Trophoblast cell (in vitro differentiated cells and primary cell): ENCODE measurements at regions not wholly inside any gene's neighbourhood (a gene's known extent, or its start where the extent isn't known, plus 50 kb on each side); places are given as distances from the start of the nearest gene placed in this dataset.

Experiments
- DNase-seq, 2 donors: peaks; one replicate each; pipeline ENCODE4 v3.0.0-alpha.2; 2016
- H2AFZ ChIP-seq: 2 replicates; pipeline ENCODE4 v1.6.1; 2013; ENCODE audit warnings: low read length, moderate library complexity, mild to moderate bottlenecking; ENCODE audit not compliant: insufficient read depth, poor library complexity
- H2AK5ac ChIP-seq: 2 replicates; pipeline ENCODE4 v1.6.1; 2013; ENCODE audit warnings: mild to moderate bottlenecking, low read length
- H2BK120ac ChIP-seq: 2 replicates; pipeline ENCODE4 v1.6.1; 2013; ENCODE audit warnings: low read length, mild to moderate bottlenecking, moderate library complexity; ENCODE audit not compliant: insufficient read depth, poor library complexity
- H2BK12ac ChIP-seq: 2 replicates; pipeline ENCODE4 v1.6.1; 2013; ENCODE audit warnings: mild to moderate bottlenecking, low read length, moderate library complexity
- H2BK5ac ChIP-seq: 2 replicates; pipeline ENCODE4 v1.6.1; 2013; ENCODE audit warnings: low read length, low read depth, moderate library complexity, mild to moderate bottlenecking; ENCODE audit not compliant: poor library complexity
- H3K14ac ChIP-seq: 2 replicates; pipeline ENCODE4 v1.6.1; 2013; ENCODE audit warnings: mild to moderate bottlenecking, low read length
- H3K18ac ChIP-seq: 2 replicates; pipeline ENCODE4 v1.6.1; 2013; ENCODE audit warnings: mild to moderate bottlenecking, low read length
- H3K23ac ChIP-seq: 2 replicates; pipeline ENCODE4 v1.6.1; 2013; ENCODE audit warnings: low read length
- H3K27ac ChIP-seq: 2 replicates; pipeline ENCODE4 v1.5.1; 2013; ENCODE audit warnings: low read depth, mild to moderate bottlenecking, inconsistent platforms, low read length, moderate library complexity
- H3K27me3 ChIP-seq: 2 replicates; pipeline ENCODE4 v1.6.1; 2013; ENCODE audit warnings: inconsistent platforms, mild to moderate bottlenecking, low read length, moderate library complexity; ENCODE audit not compliant: insufficient read depth
- H3K36me3 ChIP-seq, 2 experiments: 1 replicate in 1 of 2; 2 replicates in 1 of 2; pipeline ENCODE4 v1.6.1; 2013; ENCODE audit warnings: low read length in 2 of 2, mild to moderate bottlenecking in 2 of 2, moderate library complexity in 1 of 2; ENCODE audit not compliant: insufficient read depth in 2 of 2, control insufficient read depth in 1 of 2
- H3K4ac ChIP-seq: 2 replicates; pipeline ENCODE4 v1.6.1; 2013; ENCODE audit warnings: low read depth, mild to moderate bottlenecking, low read length, moderate library complexity
- H3K4me1 ChIP-seq, 2 experiments: 1 replicate in 1 of 2; 2 replicates in 1 of 2; pipeline ENCODE4 v1.6.1; 2013; ENCODE audit warnings: low read length in 2 of 2, mild to moderate bottlenecking in 2 of 2, moderate library complexity in 1 of 2; ENCODE audit not compliant: insufficient read depth in 2 of 2, control insufficient read depth in 1 of 2
- H3K4me2 ChIP-seq: 2 replicates; pipeline ENCODE4 v1.6.1; 2013; ENCODE audit warnings: inconsistent platforms, mild to moderate bottlenecking, low read length, moderate library complexity
- H3K4me3 ChIP-seq: 2 replicates; pipeline ENCODE4 v1.5.1; 2013; ENCODE audit warnings: mild to moderate bottlenecking, low read depth, low read length, inconsistent platforms
- H3K79me1 ChIP-seq: one replicate; pipeline ENCODE4 v1.6.1; 2013; ENCODE audit warnings: low read length
- H3K79me2 ChIP-seq: 2 replicates; pipeline ENCODE4 v1.6.1; 2013; ENCODE audit warnings: low read length, mild to moderate bottlenecking; ENCODE audit not compliant: control insufficient read depth, insufficient read depth, poor library complexity
- H3K9ac ChIP-seq: 2 replicates; pipeline ENCODE4 v1.6.1; 2013; ENCODE audit warnings: mild to moderate bottlenecking, low read length
- H3K9me3 ChIP-seq: 2 replicates; pipeline ENCODE4 v1.6.1; 2013; ENCODE audit warnings: low read depth, mild to moderate bottlenecking, control low read depth, inconsistent platforms, low read length; ENCODE audit not compliant: insufficient read depth
- H4K12ac ChIP-seq: 2 replicates; pipeline ENCODE4 v1.6.1; 2013; ENCODE audit warnings: low read depth, mild to moderate bottlenecking, low read length, moderate library complexity
- H4K8ac ChIP-seq: 2 replicates; pipeline ENCODE4 v1.6.1; 2013; ENCODE audit warnings: low read depth, mild to moderate bottlenecking, low read length, moderate library complexity
- H4K91ac ChIP-seq: one replicate; pipeline ENCODE4 v1.6.1; 2013; ENCODE audit warnings: low read depth, mild to moderate bottlenecking, low read length, moderate library complexity
- WGBS: extraction: QIAGEN DNeasy Blood & Tissue Kit; methylation state at CpG from one replicate; pipeline ENCODE4 v1.1.7; 2013; ENCODE audit warnings: missing lambda C conversion rate; ENCODE audit not compliant: insufficient read length, insufficient coverage; ENCODE audit errors: extremely low coverage; 5-methylcytosine and 5-hydroxymethylcytosine counted together

- Histone ChIP-seq H3K4me2 (no peak overlapping the region), H2AK5ac (no peak overlapping the region), H3K36me3 (no peaks in the 10 kb centered on the region), H4K91ac (no peak overlapping the region), H3K27me3 (no peaks in the 10 kb centered on the region), H3K4ac (no peak overlapping the region), H4K12ac (no peak overlapping the region), H4K8ac (no peak overlapping the region), H3K9ac (no peak overlapping the region), H3K14ac (no peak overlapping the region), H3K79me1 (peaks cover 2% of the 10 kb centered on the region), H3K79me2 (no peaks in the 10 kb centered on the region), H3K4me1 (no peaks in the 10 kb centered on the region), H3K4me3 (no peak overlapping the region), H2AFZ (no peak overlapping the region), H2BK5ac (no peak overlapping the region), H3K9me3 (no peaks in the 10 kb centered on the region), H2BK12ac (no peak overlapping the region), H3K18ac (no peak overlapping the region), H3K23ac (no peak overlapping the region), H3K27ac (no peak overlapping the region), H2BK120ac (no peak overlapping the region)
- no CpG with 5 or more reads among the region's 4 CpGs for WGBS
- no peak for DNase-seq
Measured at GRCh38 chr16:65309354-65309753, 187.5 kb upstream of the CDH11 start.

DNA sequence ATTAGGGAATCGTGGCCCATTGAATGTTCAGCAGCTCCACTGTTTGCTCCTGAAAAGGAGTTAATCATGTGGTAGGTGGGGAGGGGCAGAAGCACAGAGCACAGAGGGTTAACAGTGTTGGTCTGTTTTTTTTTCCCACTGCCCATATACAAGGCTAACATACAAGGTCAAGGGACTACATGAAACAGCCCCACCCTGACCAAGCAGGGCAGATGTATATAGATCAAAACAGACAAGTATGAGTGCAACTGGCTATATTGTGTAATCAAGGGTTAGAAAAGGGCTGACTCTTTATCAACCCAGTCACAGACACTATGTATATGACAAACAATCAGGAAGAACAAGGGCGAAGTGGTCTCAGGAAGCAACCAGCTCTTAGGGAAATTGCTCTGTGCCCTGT is 186.6 kb upstream of the CDH11 start:
- no peak overlapping the region for H4K8ac ChIP-seq
- no peaks in the 10 kb centered on the region for H3K27me3 ChIP-seq
- H3K23ac ChIP-seq = no peak overlapping the region
- no peak overlapping the region for H2BK5ac ChIP-seq
- no CpG with 5 or more reads among the region's 2 CpGs for WGBS
- no peak for DNase-seq
- no peak overlapping the region for H2AK5ac ChIP-seq
- H3K4me2 ChIP-seq = no peak overlapping the region
- no peaks in the 10 kb centered on the region for H3K9me3 ChIP-seq
- no peak overlapping the region for H3K4me3 ChIP-seq
- no peak overlapping the region for H4K91ac ChIP-seq
- H2BK12ac ChIP-seq = no peak overlapping the region
- no peak overlapping the region for H3K18ac ChIP-seq
- H3K4me1 ChIP-seq = no peaks in the 10 kb centered on the region
- H2BK120ac ChIP-seq = no peak overlapping the region
- H2AFZ ChIP-seq = no peak overlapping the region
- H4K12ac ChIP-seq = no peak overlapping the region
- no peak overlapping the region for H3K14ac ChIP-seq
- no peaks in the 10 kb centered on the region for H3K36me3 ChIP-seq
- peaks cover 2% of the 10 kb centered on the region for H3K79me1 ChIP-seq
- H3K27ac ChIP-seq = no peak overlapping the region
- no peaks in the 10 kb centered on the region for H3K79me2 ChIP-seq
- H3K4ac ChIP-seq = no peak overlapping the region
- no peak overlapping the region for H3K9ac ChIP-seq

DNA sequence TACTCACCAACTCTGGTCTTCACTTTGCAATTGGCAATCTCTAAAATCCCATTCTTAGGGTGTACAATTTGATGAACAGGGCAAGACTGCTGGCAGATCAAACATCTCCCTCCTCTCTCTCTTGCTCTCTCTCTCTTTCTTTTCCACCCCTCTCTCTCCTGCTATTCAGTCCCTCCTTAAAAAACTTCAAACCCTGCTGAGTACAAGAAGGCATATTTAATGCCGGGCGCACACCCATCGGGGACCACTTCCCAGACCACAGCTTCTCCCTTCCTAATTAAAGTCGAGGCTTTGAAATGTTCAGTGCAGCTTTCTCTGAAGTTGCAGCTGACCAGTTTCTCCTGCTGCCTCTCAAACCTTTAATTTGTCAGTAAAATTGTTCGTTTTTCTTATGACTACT is 185.4 kb upstream of the CDH11 start:
- Histone ChIP-seq H3K4ac (no peak overlapping the region), H2BK120ac (no peak overlapping the region), H3K4me1 (no peaks in the 10 kb centered on the region), H4K12ac (no peak overlapping the region), H3K27ac (no peak overlapping the region), H4K91ac (no peak overlapping the region), H3K36me3 (no peaks in the 10 kb centered on the region), H3K9ac (no peak overlapping the region), H2BK5ac (no peak overlapping the region), H3K9me3 (no peaks in the 10 kb centered on the region), H3K18ac (no peak overlapping the region), H2BK12ac (no peak overlapping the region), H2AFZ (no peak overlapping the region), H2AK5ac (no peak overlapping the region), H3K4me3 (no peak overlapping the region), H3K4me2 (no peak overlapping the region), H3K23ac (no peak overlapping the region), H3K27me3 (no peaks in the 10 kb centered on the region), H3K79me2 (no peaks in the 10 kb centered on the region), H3K14ac (no peak overlapping the region), H4K8ac (no peak overlapping the region), H3K79me1 (peaks cover 2% of the 10 kb centered on the region)
- WGBS = no CpG with 5 or more reads among the region's 5 CpGs
- no peak for DNase-seq

DNA sequence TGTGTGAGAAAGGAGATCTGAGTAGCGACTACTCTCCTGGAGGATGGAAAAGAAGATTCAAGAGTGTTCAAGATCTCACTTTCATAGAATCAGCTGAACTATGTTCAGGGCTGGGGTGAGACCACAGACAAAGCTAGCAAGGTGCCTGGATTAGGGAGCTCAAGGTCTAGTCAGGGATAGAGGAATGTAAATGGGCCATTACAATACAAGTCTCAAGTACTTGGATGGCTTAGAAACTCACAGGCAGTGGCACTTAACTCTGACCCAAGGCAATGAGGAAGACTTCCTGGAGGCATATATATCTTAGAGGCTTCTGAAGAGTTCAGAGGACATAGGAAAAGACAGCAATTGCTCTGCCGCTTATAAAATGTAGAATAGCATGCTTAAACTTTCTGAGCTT is 184.9 kb upstream of the CDH11 start:
- no CpG with 5 or more reads among the region's 2 CpGs for WGBS
- Histone ChIP-seq H3K4me3 (no peak overlapping the region), H3K14ac (no peak overlapping the region), H3K4me1 (no peaks in the 10 kb centered on the region), H2BK12ac (no peak overlapping the region), H3K9me3 (no peaks in the 10 kb centered on the region), H3K18ac (no peak overlapping the region), H3K79me1 (peaks cover 2% of the 10 kb centered on the region), H3K36me3 (no peaks in the 10 kb centered on the region), H3K4me2 (no peak overlapping the region), H4K8ac (no peak overlapping the region), H3K27me3 (no peaks in the 10 kb centered on the region), H2AK5ac (no peak overlapping the region), H3K4ac (no peak overlapping the region), H3K23ac (no peak overlapping the region), H4K12ac (no peak overlapping the region), H3K27ac (no peak overlapping the region), H4K91ac (no peak overlapping the region), H3K9ac (no peak overlapping the region), H2BK120ac (no peak overlapping the region), H2AFZ (no peak overlapping the region), H2BK5ac (no peak overlapping the region), H3K79me2 (no peaks in the 10 kb centered on the region)
- DNase-seq = no peak
